ENCODE measurements at regions not wholly inside any gene's neighbourhood (a gene's known extent, or its start where the extent isn't known, plus 50 kb on each side); places are given as distances from the start of the nearest gene placed in this dataset.
"Not testable (repeated sequence)": the region's sequence is repeated elsewhere in the genome, so short reads cannot be mapped to it uniquely, and the experiment has no call there.

GRCh38 chrX:468979-469378, 82.3 kb upstream of the PPP2R3B start:
- Mint-ChIP-seq H3K4me1 (no peaks in the 10 kb centered on the region), H3K9me3 (peaks cover 0 to 14% (median 0%) of the 10 kb centered on the region in 3 donors), H3K36me3 (no peaks in the 10 kb centered on the region), H3K27ac (no peak overlapping the region), H3K27me3 (peaks cover 0 to 13% of the 10 kb centered on the region in 2 donors), H3K4me3 (no peak overlapping the region)
- Histone ChIP-seq H3K27me3 (replicated peaks in 1 of 2; ENCODE audit: control insufficient read depth in 2 of 2, extremely low read depth in 1 of 2, insufficient read depth in 2 of 2, low read length in 1 of 2) (no peaks in the 10 kb centered on the region), H3K27ac (ENCODE audit: low read length) (no peak overlapping the region), H3K4me1 (ENCODE audit: control insufficient read depth in 1 of 2, extremely low read depth in 1 of 2, insufficient read depth in 2 of 2, low read length in 2 of 2) (no peaks in the 10 kb centered on the region), H3K4me3 (ENCODE audit: control insufficient read depth in 1 of 2, extremely low read depth in 1 of 2, low read length in 1 of 2) (no peak overlapping the region), H3K36me3 (ENCODE audit: control insufficient read depth in 2 of 2, extremely low read depth in 1 of 2, insufficient read depth in 1 of 2, low read length in 1 of 2) (no peaks in the 10 kb centered on the region), H3K9me3 (no peaks in the 10 kb centered on the region)
- WGBS (ENCODE audit: insufficient coverage) = 81% methylated on average over 9 of the region's 9 CpGs
- CTCF ChIA-PET = no interaction called here
- DNase-seq (no peak), ATAC-seq (replicated peaks in 1 of 4) (no peak)
- POLR2A ChIA-PET = no interaction called here

DNA sequence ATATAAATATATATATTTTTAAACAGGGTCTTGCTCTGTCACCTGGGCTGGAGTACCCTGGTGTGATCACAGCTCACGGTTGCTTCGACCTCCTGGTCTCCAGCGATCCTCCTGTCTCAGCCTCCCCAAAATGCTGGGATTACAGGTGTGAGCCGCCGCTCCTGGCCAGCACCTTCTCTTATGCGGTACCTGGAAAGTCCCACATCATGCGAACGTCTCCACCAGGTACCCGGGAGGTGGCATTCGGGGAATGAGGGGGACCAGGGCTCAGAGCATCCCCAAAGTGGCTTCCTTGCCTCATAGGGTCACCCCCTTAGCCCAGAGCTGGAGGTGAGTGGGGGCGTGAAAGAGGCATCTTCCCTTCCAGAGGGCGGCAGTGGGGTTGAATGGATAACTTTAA, 84.0 kb upstream of the PPP2R3B start:
- H3K4me1 Mint-ChIP-seq = no peaks in the 10 kb centered on the region
- POLR2A ChIA-PET = no interaction called here
- H3K27me3 Mint-ChIP-seq = peaks cover 5 to 22% of the 10 kb centered on the region in 2 donors
- DNase-seq (no peak), ATAC-seq (replicated peaks in 1 of 4) (no peak)
- Histone ChIP-seq H3K27ac (ENCODE audit: low read length) (no peak overlapping the region), H3K36me3 (ENCODE audit: control insufficient read depth in 2 of 2, extremely low read depth in 1 of 2, insufficient read depth in 1 of 2, low read length in 1 of 2) (no peaks in the 10 kb centered on the region), H3K27me3 (replicated peaks in 1 of 2; ENCODE audit: control insufficient read depth in 2 of 2, extremely low read depth in 1 of 2, insufficient read depth in 2 of 2, low read length in 1 of 2) (peaks cover 0 to 4% of the 10 kb centered on the region in 2 experiments), H3K4me3 (ENCODE audit: control insufficient read depth in 1 of 2, extremely low read depth in 1 of 2, low read length in 1 of 2) (no peak overlapping the region), H3K4me1 (ENCODE audit: control insufficient read depth in 1 of 2, extremely low read depth in 1 of 2, insufficient read depth in 2 of 2, low read length in 2 of 2) (no peaks in the 10 kb centered on the region), H3K9me3 (no peaks in the 10 kb centered on the region)
- peaks cover 0 to 17% (median 0%) of the 10 kb centered on the region in 3 donors for H3K9me3 Mint-ChIP-seq
- H3K36me3 Mint-ChIP-seq = no peaks in the 10 kb centered on the region
- no peak overlapping the region for H3K4me3 Mint-ChIP-seq
- CTCF ChIA-PET = no interaction called here
- WGBS (ENCODE audit: insufficient coverage) = 92% methylated on average over 11 of the region's 12 CpGs
- H3K27ac Mint-ChIP-seq = no peak overlapping the region

DNA sequence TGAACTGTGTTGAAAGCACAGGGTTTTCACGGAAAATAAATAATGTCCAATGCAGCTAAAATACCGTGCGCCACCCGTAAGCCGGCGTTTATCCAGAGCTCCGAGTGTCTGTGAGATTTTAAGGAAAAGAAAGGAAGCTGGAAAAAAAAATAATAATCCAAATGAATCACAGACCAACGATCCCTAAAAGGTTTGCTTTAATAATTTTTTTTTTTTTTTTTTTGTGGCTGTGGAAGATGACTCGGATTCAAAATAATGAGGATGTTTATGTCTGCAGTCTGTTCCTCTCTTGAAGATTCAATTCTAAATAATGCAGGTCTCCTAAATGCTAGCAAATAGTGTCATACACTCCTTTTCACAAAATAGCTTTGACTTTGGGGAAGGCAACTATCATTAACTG, 84.6 kb upstream of the PPP2R3B start:
- no CpG with 5 or more reads among the region's 9 CpGs for WGBS (ENCODE audit: insufficient coverage)
- Histone ChIP-seq H3K9me3 (no peaks in the 10 kb centered on the region), H3K4me3 (ENCODE audit: control insufficient read depth in 1 of 2, extremely low read depth in 1 of 2, low read length in 1 of 2) (no peak overlapping the region), H3K4me1 (ENCODE audit: control insufficient read depth in 1 of 2, extremely low read depth in 1 of 2, insufficient read depth in 2 of 2, low read length in 2 of 2) (no peaks in the 10 kb centered on the region), H3K27ac (ENCODE audit: low read length) (no peak overlapping the region), H3K36me3 (ENCODE audit: control insufficient read depth in 2 of 2, extremely low read depth in 1 of 2, insufficient read depth in 1 of 2, low read length in 1 of 2) (no peaks in the 10 kb centered on the region), H3K27me3 (replicated peaks in 1 of 2; ENCODE audit: control insufficient read depth in 2 of 2, extremely low read depth in 1 of 2, insufficient read depth in 2 of 2, low read length in 1 of 2) (peaks cover 0 to 4% of the 10 kb centered on the region in 2 experiments)
- DNase-seq (no peak), ATAC-seq (replicated peaks in 1 of 4) (no peak)
- Mint-ChIP-seq H3K27ac (no peak overlapping the region), H3K27me3 (peaks cover 9 to 24% of the 10 kb centered on the region in 2 donors), H3K36me3 (no peaks in the 10 kb centered on the region), H3K9me3 (peaks cover 0 to 18% (median 0%) of the 10 kb centered on the region in 3 donors), H3K4me3 (no peak overlapping the region), H3K4me1 (no peaks in the 10 kb centered on the region)
- POLR2A ChIA-PET = no interaction called here
- CTCF ChIA-PET = no interaction called here

GRCh38 chrX:472275-472674, 85.6 kb upstream of the PPP2R3B start:
- H3K27ac Mint-ChIP-seq; DNase-seq; POLR2A ChIA-PET; H3K36me3 Mint-ChIP-seq; H3K4me1 Mint-ChIP-seq; H3K36me3 ChIP-seq (ENCODE audit: control insufficient read depth in 2 of 2, extremely low read depth in 1 of 2, insufficient read depth in 1 of 2, low read length in 1 of 2); CTCF ChIA-PET; H3K4me3 Mint-ChIP-seq; H3K9me3 ChIP-seq; H3K27me3 ChIP-seq (replicated peaks in 1 of 2; ENCODE audit: control insufficient read depth in 2 of 2, extremely low read depth in 1 of 2, insufficient read depth in 2 of 2, low read length in 1 of 2); H3K27ac ChIP-seq (ENCODE audit: low read length); H3K4me1 ChIP-seq (ENCODE audit: control insufficient read depth in 1 of 2, extremely low read depth in 1 of 2, insufficient read depth in 2 of 2, low read length in 2 of 2); ATAC-seq (replicated peaks in 1 of 4); H3K4me3 ChIP-seq (ENCODE audit: control insufficient read depth in 1 of 2, extremely low read depth in 1 of 2, low read length in 1 of 2): not testable (repeated sequence)
- H3K27me3 Mint-ChIP-seq = peaks cover 9 to 24% of the 10 kb centered on the region in 2 donors
- 58% methylated on average over 3 of the region's 9 CpGs for WGBS (ENCODE audit: insufficient coverage)
- peaks cover 0 to 18% (median 0%) of the 10 kb centered on the region in 3 donors for H3K9me3 Mint-ChIP-seq

DNA sequence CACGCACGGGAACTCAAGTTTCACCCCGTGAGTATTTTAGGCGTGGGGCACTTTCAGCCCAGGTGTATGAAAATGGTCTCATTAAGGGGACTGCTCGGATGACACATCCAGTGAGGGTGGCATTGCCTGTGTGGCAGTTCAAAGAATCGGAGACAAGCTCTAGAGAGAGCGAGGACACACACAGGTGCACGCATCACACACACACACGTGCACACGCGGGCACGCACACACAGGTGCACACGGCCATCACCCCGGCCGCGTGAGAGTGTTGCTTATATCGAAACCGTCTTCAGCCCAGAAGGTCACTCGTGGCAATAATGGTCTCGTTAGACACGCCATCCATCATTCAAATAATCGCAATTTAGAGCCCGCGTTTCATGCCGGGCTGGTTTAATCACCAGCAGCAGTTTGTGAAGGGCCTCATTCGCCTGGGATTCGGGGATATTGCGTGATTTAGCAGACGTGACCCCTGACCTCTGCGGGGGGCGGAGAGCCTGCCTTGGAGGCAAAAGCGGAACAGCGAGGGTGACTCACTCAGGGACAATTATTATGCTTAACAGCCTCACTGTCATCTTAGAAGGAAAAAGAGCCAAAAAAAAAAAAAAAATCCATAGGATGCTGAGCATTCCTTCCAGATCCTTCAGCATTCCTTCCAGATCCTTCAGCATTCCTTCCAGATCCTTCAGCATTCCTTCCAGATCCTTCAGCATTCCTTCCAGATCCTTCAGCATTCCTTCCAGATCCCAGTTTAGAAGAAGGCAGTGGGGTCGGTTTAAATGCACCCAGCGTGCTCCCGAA, 89.4 kb upstream of the PPP2R3B start:
- Mint-ChIP-seq H3K36me3 (no peaks in the 10 kb centered on the region), H3K9me3 (peaks cover 0 to 18% (median 0%) of the 10 kb centered on the region in 3 donors), H3K4me1 (no peaks in the 10 kb centered on the region), H3K27ac (no peak overlapping the region), H3K27me3 (peaks cover 9 to 24% of the 10 kb centered on the region in 2 donors), H3K4me3 (no peak overlapping the region)
- ATAC-seq (replicated peaks in 1 of 4) (no peak), DNase-seq (no peak)
- ChIA-PET POLR2A (no interaction called here), CTCF (no interaction called here)
- no peaks in the 10 kb centered on the region for H3K4me1 ChIP-seq (ENCODE audit: control insufficient read depth in 1 of 2, extremely low read depth in 1 of 2, insufficient read depth in 2 of 2, low read length in 2 of 2)
- H3K36me3 ChIP-seq (ENCODE audit: control insufficient read depth in 2 of 2, extremely low read depth in 1 of 2, insufficient read depth in 1 of 2, low read length in 1 of 2) = no peaks in the 10 kb centered on the region
- 92% methylated on average over 26 of the region's 36 CpGs for WGBS (ENCODE audit: insufficient coverage)
- no peaks in the 10 kb centered on the region for H3K9me3 ChIP-seq
- H3K4me3 ChIP-seq (ENCODE audit: control insufficient read depth in 1 of 2, extremely low read depth in 1 of 2, low read length in 1 of 2) = no peak overlapping the region
- peaks cover 0 to 7% of the 10 kb centered on the region in 2 experiments for H3K27me3 ChIP-seq (replicated peaks in 1 of 2; ENCODE audit: control insufficient read depth in 2 of 2, extremely low read depth in 1 of 2, insufficient read depth in 2 of 2, low read length in 1 of 2)
- H3K27ac ChIP-seq (ENCODE audit: low read length) = no peak overlapping the region

DNA sequence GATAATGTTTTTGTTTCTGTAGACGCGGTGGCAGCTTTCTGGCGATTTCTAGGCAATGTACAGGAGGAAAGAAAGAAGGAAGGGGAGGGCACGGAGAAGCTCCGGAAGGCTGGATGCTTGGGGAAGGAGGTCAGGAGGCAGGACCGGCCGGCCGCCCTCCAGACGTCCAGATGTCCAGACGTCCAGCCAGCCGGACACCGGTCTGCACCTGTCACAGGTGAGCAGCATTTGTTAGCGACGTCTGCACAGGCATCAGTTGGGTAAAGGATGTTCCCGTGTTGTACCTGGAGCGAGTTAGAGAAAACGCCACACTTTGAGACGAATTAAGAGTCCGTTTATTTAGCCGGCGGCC, 90.0 kb upstream of the PPP2R3B start:
- Histone ChIP-seq H3K4me3 (ENCODE audit: control insufficient read depth in 1 of 2, extremely low read depth in 1 of 2, low read length in 1 of 2) (no peak overlapping the region), H3K9me3 (no peaks in the 10 kb centered on the region), H3K27me3 (replicated peaks in 1 of 2; ENCODE audit: control insufficient read depth in 2 of 2, extremely low read depth in 1 of 2, insufficient read depth in 2 of 2, low read length in 1 of 2) (peaks cover 0 to 7% of the 10 kb centered on the region in 2 experiments), H3K36me3 (ENCODE audit: control insufficient read depth in 2 of 2, extremely low read depth in 1 of 2, insufficient read depth in 1 of 2, low read length in 1 of 2) (no peaks in the 10 kb centered on the region), H3K27ac (ENCODE audit: low read length) (no peak overlapping the region), H3K4me1 (ENCODE audit: control insufficient read depth in 1 of 2, extremely low read depth in 1 of 2, insufficient read depth in 2 of 2, low read length in 2 of 2) (no peaks in the 10 kb centered on the region)
- peaks cover 9 to 20% of the 10 kb centered on the region in 2 donors for H3K27me3 Mint-ChIP-seq
- H3K36me3 Mint-ChIP-seq = no peaks in the 10 kb centered on the region
- ChIA-PET CTCF (no interaction called here), POLR2A (no interaction called here)
- H3K9me3 Mint-ChIP-seq = peaks cover 0 to 16% (median 0%) of the 10 kb centered on the region in 3 donors
- DNase-seq (no peak), ATAC-seq (replicated peaks in 1 of 4) (no peak)
- H3K4me1 Mint-ChIP-seq = no peaks in the 10 kb centered on the region
- H3K27ac Mint-ChIP-seq = no peak overlapping the region
- H3K4me3 Mint-ChIP-seq = no peak overlapping the region
- 91% methylated on average over 15 of the region's 21 CpGs for WGBS (ENCODE audit: insufficient coverage)

All from T-cell (primary cell).